ENCODE measurements at regions not wholly inside any gene's neighbourhood (a gene's known extent, or its start where the extent isn't known, plus 50 kb on each side); places are given as distances from the start of the nearest gene placed in this dataset.

DNA sequence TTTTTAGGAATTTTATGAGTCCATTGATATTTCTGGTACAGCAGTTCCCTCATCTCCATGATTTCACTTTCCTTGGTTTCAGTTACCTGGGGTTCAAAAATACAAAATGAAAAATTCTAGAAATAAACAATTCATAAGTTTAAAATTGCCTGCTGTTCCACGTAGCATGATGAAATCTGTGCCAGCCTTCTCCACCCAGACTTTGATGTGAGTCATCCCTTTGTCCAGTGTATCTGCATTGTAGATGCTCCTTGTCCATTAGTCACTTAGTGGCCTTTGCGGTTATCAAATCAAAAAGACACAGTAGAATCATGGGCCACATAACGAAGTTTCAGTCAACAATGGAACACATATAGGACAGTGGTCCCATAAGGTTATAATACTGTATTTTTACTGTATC, 286.9 kb downstream of the PTEN start:
- H2BK5ac ChIP-seq (ENCODE audit: low read length), result no peak overlapping the region
- H3K27ac ChIP-seq (replicated peaks; ENCODE audit: low read length), result no peak overlapping the region
- no peak overlapping the region for H3K18ac ChIP-seq (ENCODE audit: low read length)
- no peaks in the 10 kb centered on the region for H3K4me1 ChIP-seq (ENCODE audit: control insufficient read depth in 2 of 2, insufficient read depth in 1 of 2, low read depth in 1 of 2, low read length in 2 of 2)
- H2BK15ac ChIP-seq (ENCODE audit: low read length), result no peak overlapping the region
- no peak overlapping the region for H2AFZ ChIP-seq (ENCODE audit: low read length)
- no peaks in the 10 kb centered on the region for H3K9me3 ChIP-seq (replicated peaks in 1 of 2; ENCODE audit: control insufficient read depth in 2 of 2, insufficient read depth in 1 of 2, low read depth in 1 of 2, low read length in 2 of 2)
- no peak overlapping the region for H4K8ac ChIP-seq (ENCODE audit: low read depth, low read length)
- H2AK5ac ChIP-seq (ENCODE audit: low read depth, low read length), result no peak overlapping the region
- H3K36me3 ChIP-seq (replicated peaks in 1 of 2; ENCODE audit: control insufficient read depth in 2 of 2, insufficient read depth in 2 of 2, low read length in 2 of 2), result no peaks in the 10 kb centered on the region
- H3K4ac ChIP-seq (ENCODE audit: low read length), result no peak overlapping the region
- H3K14ac ChIP-seq (ENCODE audit: low read length), result no peak overlapping the region
- no CpG with 5 or more reads among the region's 3 CpGs for WGBS, 2 donors (ENCODE audit: extremely low coverage in 2 of 2, insufficient read length in 2 of 2, insufficient replicate concordance in 1 of 2)
- H3K27me3 ChIP-seq (ENCODE audit: control insufficient read depth in 3 of 3, insufficient read depth in 3 of 3, low read depth in 1 of 3, low read length in 3 of 3), result no peaks in the 10 kb centered on the region
- no peak overlapping the region for H2BK12ac ChIP-seq (ENCODE audit: low read length)
- no peak overlapping the region for H3K23ac ChIP-seq (ENCODE audit: low read depth, low read length, poor library complexity)
- H3K9ac ChIP-seq (ENCODE audit: low read depth, low read length, poor library complexity), result no peak overlapping the region
- H3K79me1 ChIP-seq (ENCODE audit: low read depth, low read length), result no peaks in the 10 kb centered on the region
- H2BK120ac ChIP-seq (ENCODE audit: low read depth, low read length), result no peak overlapping the region
- no peak overlapping the region for H3K4me3 ChIP-seq (ENCODE audit: low read length in 2 of 2)
- no peak overlapping the region for H4K91ac ChIP-seq (ENCODE audit: low read depth, low read length, poor library complexity)
- H3K4me2 ChIP-seq (ENCODE audit: insufficient read depth, low read length, poor library complexity, severe bottlenecking), result no peak overlapping the region
- no peak for DNase-seq (ENCODE audit: low spot score)

DNA sequence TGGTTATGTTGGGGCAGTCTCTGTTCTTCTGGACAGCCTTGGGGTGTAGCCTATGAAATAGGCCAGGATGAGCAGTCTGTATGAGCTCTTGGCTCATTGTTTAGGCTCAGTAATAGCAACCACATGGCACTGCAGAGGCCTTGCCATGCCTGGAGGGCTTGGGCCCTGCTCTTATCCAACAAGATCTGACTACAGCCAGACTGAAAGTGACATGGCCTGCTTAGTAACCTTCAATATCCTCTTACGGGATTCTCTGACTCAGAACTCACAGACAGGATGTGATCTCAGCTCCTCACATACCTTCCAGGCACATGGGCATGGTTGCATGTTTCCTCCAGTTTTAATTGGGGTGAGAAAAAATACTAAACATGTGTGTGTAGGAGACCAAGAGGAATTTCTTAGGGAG, 289.3 kb downstream of the PTEN start:
- Histone ChIP-seq H2BK5ac (ENCODE audit: low read length) (no peak overlapping the region), H2AK5ac (ENCODE audit: low read depth, low read length) (no peak overlapping the region), H2BK120ac (ENCODE audit: low read depth, low read length) (no peak overlapping the region), H4K8ac (ENCODE audit: low read depth, low read length) (no peak overlapping the region), H2AFZ (ENCODE audit: low read length) (no peak overlapping the region), H3K79me1 (ENCODE audit: low read depth, low read length) (no peaks in the 10 kb centered on the region), H3K18ac (ENCODE audit: low read length) (no peak overlapping the region), H3K4me3 (ENCODE audit: low read length in 2 of 2) (no peak overlapping the region), H3K4me2 (ENCODE audit: insufficient read depth, low read length, poor library complexity, severe bottlenecking) (no peak overlapping the region), H3K4me1 (ENCODE audit: control insufficient read depth in 2 of 2, insufficient read depth in 1 of 2, low read depth in 1 of 2, low read length in 2 of 2) (no peaks in the 10 kb centered on the region), H3K27ac (replicated peaks; ENCODE audit: low read length) (no peak overlapping the region), H3K9me3 (replicated peaks in 1 of 2; ENCODE audit: control insufficient read depth in 2 of 2, insufficient read depth in 1 of 2, low read depth in 1 of 2, low read length in 2 of 2) (no peaks in the 10 kb centered on the region), H3K36me3 (replicated peaks in 1 of 2; ENCODE audit: control insufficient read depth in 2 of 2, insufficient read depth in 2 of 2, low read length in 2 of 2) (no peaks in the 10 kb centered on the region), H3K9ac (ENCODE audit: low read depth, low read length, poor library complexity) (no peak overlapping the region), H3K14ac (ENCODE audit: low read length) (no peak overlapping the region), H2BK15ac (ENCODE audit: low read length) (no peak overlapping the region), H4K91ac (ENCODE audit: low read depth, low read length, poor library complexity) (no peak overlapping the region), H3K27me3 (ENCODE audit: control insufficient read depth in 3 of 3, insufficient read depth in 3 of 3, low read depth in 1 of 3, low read length in 3 of 3) (no peaks in the 10 kb centered on the region), H3K4ac (ENCODE audit: low read length) (no peak overlapping the region), H3K23ac (ENCODE audit: low read depth, low read length, poor library complexity) (no peak overlapping the region), H2BK12ac (ENCODE audit: low read length) (no peak overlapping the region)
- DNase-seq (ENCODE audit: low spot score), result no peak
- whole genome bisulfite sequencing, 2 donors (ENCODE audit: extremely low coverage in 2 of 2, insufficient read length in 2 of 2, insufficient replicate concordance in 1 of 2), result no CpG with 5 or more reads among the region's 1 CpG

DNA sequence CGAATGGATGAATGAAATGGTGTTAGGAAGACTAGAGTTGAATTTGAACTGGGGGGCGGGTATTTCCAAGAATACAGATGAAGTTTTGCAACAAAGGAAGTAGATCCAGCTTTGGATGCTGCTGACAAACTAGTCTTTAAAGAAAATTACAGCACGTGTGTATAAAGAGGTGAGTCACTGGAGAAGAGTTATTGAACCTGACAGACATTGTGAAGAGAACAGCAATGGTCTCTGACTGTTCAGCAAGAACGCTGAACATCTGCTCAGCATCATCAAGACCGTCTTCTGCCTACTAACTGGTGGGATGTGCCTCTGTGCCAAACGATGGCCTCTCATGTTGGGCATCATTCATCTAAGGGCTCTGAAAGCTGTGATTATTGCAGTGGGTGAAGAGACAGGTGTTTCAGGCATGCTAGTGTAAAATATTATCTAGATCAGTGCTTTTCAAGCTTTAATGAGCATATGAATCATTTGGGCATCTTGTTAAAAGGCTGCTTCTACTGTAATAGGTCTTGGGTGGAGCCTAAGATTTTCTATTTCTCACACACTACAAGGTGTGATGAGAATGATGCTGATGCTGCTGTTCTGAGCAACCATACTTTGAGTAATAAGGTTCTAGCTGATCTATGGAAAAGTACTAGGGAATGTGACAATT, 291.3 kb downstream of the PTEN start:
- H2BK12ac ChIP-seq (ENCODE audit: low read length), result no peak overlapping the region
- no peak overlapping the region for H3K4me3 ChIP-seq (ENCODE audit: low read length in 2 of 2)
- no peak overlapping the region for H3K27ac ChIP-seq (replicated peaks; ENCODE audit: low read length)
- no peak overlapping the region for H2BK5ac ChIP-seq (ENCODE audit: low read length)
- no peak overlapping the region for H2AFZ ChIP-seq (ENCODE audit: low read length)
- no peak overlapping the region for H3K4ac ChIP-seq (ENCODE audit: low read length)
- no peak overlapping the region for H4K8ac ChIP-seq (ENCODE audit: low read depth, low read length)
- H3K9ac ChIP-seq (ENCODE audit: low read depth, low read length, poor library complexity), result no peak overlapping the region
- no peak overlapping the region for H2BK120ac ChIP-seq (ENCODE audit: low read depth, low read length)
- no peaks in the 10 kb centered on the region for H3K9me3 ChIP-seq (replicated peaks in 1 of 2; ENCODE audit: control insufficient read depth in 2 of 2, insufficient read depth in 1 of 2, low read depth in 1 of 2, low read length in 2 of 2)
- DNase-seq (ENCODE audit: low spot score), result no peak
- H2AK5ac ChIP-seq (ENCODE audit: low read depth, low read length), result no peak overlapping the region
- no peak overlapping the region for H3K18ac ChIP-seq (ENCODE audit: low read length)
- H4K91ac ChIP-seq (ENCODE audit: low read depth, low read length, poor library complexity), result no peak overlapping the region
- H3K4me2 ChIP-seq (ENCODE audit: insufficient read depth, low read length, poor library complexity, severe bottlenecking), result no peak overlapping the region
- no CpG with 5 or more reads among the region's 6 CpGs for WGBS, 2 donors (ENCODE audit: extremely low coverage in 2 of 2, insufficient read length in 2 of 2, insufficient replicate concordance in 1 of 2)
- H3K23ac ChIP-seq (ENCODE audit: low read depth, low read length, poor library complexity), result no peak overlapping the region
- no peaks in the 10 kb centered on the region for H3K79me1 ChIP-seq (ENCODE audit: low read depth, low read length)
- H3K14ac ChIP-seq (ENCODE audit: low read length), result no peak overlapping the region
- no peaks in the 10 kb centered on the region for H3K27me3 ChIP-seq (ENCODE audit: control insufficient read depth in 3 of 3, insufficient read depth in 3 of 3, low read depth in 1 of 3, low read length in 3 of 3)
- no peaks in the 10 kb centered on the region for H3K4me1 ChIP-seq (ENCODE audit: control insufficient read depth in 2 of 2, insufficient read depth in 1 of 2, low read depth in 1 of 2, low read length in 2 of 2)
- no peak overlapping the region for H2BK15ac ChIP-seq (ENCODE audit: low read length)
- H3K36me3 ChIP-seq (replicated peaks in 1 of 2; ENCODE audit: control insufficient read depth in 2 of 2, insufficient read depth in 2 of 2, low read length in 2 of 2), result no peaks in the 10 kb centered on the region

DNA sequence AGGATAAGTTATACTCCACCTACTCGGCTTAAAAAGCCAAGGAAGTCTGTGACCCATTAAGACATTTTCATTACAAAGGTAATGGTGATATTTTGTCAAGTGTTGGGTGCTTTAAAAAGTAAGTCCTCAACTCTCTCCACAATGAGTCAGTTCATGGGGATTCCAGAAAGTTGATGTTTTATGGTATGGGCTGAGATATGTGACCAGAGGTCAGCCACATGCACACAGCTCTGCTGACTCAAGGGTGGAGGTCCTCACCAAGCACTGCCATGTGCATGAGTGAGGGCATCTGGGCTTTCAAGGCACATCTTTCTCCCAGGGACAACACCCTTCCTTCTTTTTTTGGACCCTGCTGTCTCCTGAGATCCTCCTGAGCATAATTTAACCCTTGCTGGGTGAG, 292.9 kb downstream of the PTEN start:
- Histone ChIP-seq H3K9ac (ENCODE audit: low read depth, low read length, poor library complexity) (no peak overlapping the region), H3K36me3 (replicated peaks in 1 of 2; ENCODE audit: control insufficient read depth in 2 of 2, insufficient read depth in 2 of 2, low read length in 2 of 2) (no peaks in the 10 kb centered on the region), H3K27ac (replicated peaks; ENCODE audit: low read length) (no peak overlapping the region), H3K18ac (ENCODE audit: low read length) (no peak overlapping the region), H4K8ac (ENCODE audit: low read depth, low read length) (no peak overlapping the region), H2BK12ac (ENCODE audit: low read length) (no peak overlapping the region), H3K4me1 (ENCODE audit: control insufficient read depth in 2 of 2, insufficient read depth in 1 of 2, low read depth in 1 of 2, low read length in 2 of 2) (no peaks in the 10 kb centered on the region), H3K9me3 (replicated peaks in 1 of 2; ENCODE audit: control insufficient read depth in 2 of 2, insufficient read depth in 1 of 2, low read depth in 1 of 2, low read length in 2 of 2) (no peaks in the 10 kb centered on the region), H3K4ac (ENCODE audit: low read length) (no peak overlapping the region), H3K27me3 (ENCODE audit: control insufficient read depth in 3 of 3, insufficient read depth in 3 of 3, low read depth in 1 of 3, low read length in 3 of 3) (no peaks in the 10 kb centered on the region), H2BK15ac (ENCODE audit: low read length) (no peak overlapping the region), H2AFZ (ENCODE audit: low read length) (no peak overlapping the region), H3K23ac (ENCODE audit: low read depth, low read length, poor library complexity) (no peak overlapping the region), H3K79me1 (ENCODE audit: low read depth, low read length) (no peaks in the 10 kb centered on the region), H3K4me2 (ENCODE audit: insufficient read depth, low read length, poor library complexity, severe bottlenecking) (no peak overlapping the region), H3K14ac (ENCODE audit: low read length) (no peak overlapping the region), H3K4me3 (ENCODE audit: low read length in 2 of 2) (no peak overlapping the region), H2AK5ac (ENCODE audit: low read depth, low read length) (no peak overlapping the region), H2BK120ac (ENCODE audit: low read depth, low read length) (no peak overlapping the region), H2BK5ac (ENCODE audit: low read length) (no peak overlapping the region), H4K91ac (ENCODE audit: low read depth, low read length, poor library complexity) (no peak overlapping the region)
- WGBS, 2 donors (ENCODE audit: extremely low coverage in 2 of 2, insufficient read length in 2 of 2, insufficient replicate concordance in 1 of 2), result no CpG with 5 or more reads among the region's 1 CpG
- DNase-seq (ENCODE audit: low spot score), result no peak
